WTC11 (cell line): ENCODE measurements at regions not wholly inside any gene's neighbourhood (a gene's known extent, or its start where the extent isn't known, plus 50 kb on each side); places are given as distances from the start of the nearest gene placed in this dataset.

Experiments used
- ATAC-seq: fragments of 200-7000 bp; cut with Tn5 transposase; 2 replicates; pipeline ENCODE4 v1.10.0; 2021; ENCODE audit warnings: mild to moderate bottlenecking, moderate library complexity
- CTCF ChIA-PET: fragments of 300-600 bp; sonication (Branson Sonifier 250); formaldehyde crosslinking; loops from one replicate; lab custom pipeline; 2021; ENCODE audit warnings: antibody characterized with exemption; lab: Charles Lee
- POLR2A ChIA-PET: fragments of 350-600 bp; sonication (Branson Sonifier 250); formaldehyde crosslinking; loops from one replicate; lab custom pipeline; 2021; ENCODE audit warnings: antibody characterized with exemption; lab: Charles Lee
- DNase-seq: peaks from one replicate; pipeline ENCODE4 v3.0.0; 2021; ENCODE audit warnings: low spot score
- H3K27ac Mint-ChIP-seq: 2 replicates; pipeline ENCODE4 v1.8.0; 2021; ENCODE audit warnings: mixed read lengths
- H3K27me3 Mint-ChIP-seq: 2 replicates; pipeline ENCODE4 v1.8.0; 2021; ENCODE audit warnings: low read depth, mild to moderate bottlenecking, moderate library complexity, mixed read lengths
- H3K36me3 Mint-ChIP-seq: 2 replicates; pipeline ENCODE4 v1.8.0; 2021; ENCODE audit warnings: mixed read lengths
- H3K4me1 Mint-ChIP-seq: 2 replicates; pipeline ENCODE4 v1.8.0; 2022; ENCODE audit warnings: mixed read lengths
- H3K4me3 Mint-ChIP-seq: 2 replicates; pipeline ENCODE4 v1.8.0; 2021; ENCODE audit warnings: mild to moderate bottlenecking, moderate library complexity, mixed read lengths
- H3K9me3 Mint-ChIP-seq: 2 replicates; pipeline ENCODE4 v1.8.0; 2021; ENCODE audit warnings: mixed read lengths
- ATF1 ChIP-seq: sonication (generic); formaldehyde crosslinking; IDR thresholded peaks from 2 replicates; pipeline ENCODE4 v1.8.1; 2023; ENCODE audit warnings: mild to moderate bottlenecking, moderate library complexity, missing genetic modification reagents
- ATF3 ChIP-seq: sonication (generic); formaldehyde crosslinking; conservative IDR thresholded peaks from 2 replicates; pipeline ENCODE4 v1.8.1; 2022; ENCODE audit warnings: mild to moderate bottlenecking, missing genetic modification reagents
- ELF4 ChIP-seq: sonication (generic); formaldehyde crosslinking; IDR thresholded peaks from 2 replicates; pipeline ENCODE4 v1.8.1; 2022; ENCODE audit warnings: low read depth, mild to moderate bottlenecking, moderate library complexity, missing genetic modification reagents
- ETV6 ChIP-seq: sonication (generic); formaldehyde crosslinking; IDR thresholded peaks from 2 replicates; pipeline ENCODE4 v1.8.1; 2022; ENCODE audit warnings: mild to moderate bottlenecking, missing genetic modification reagents
- FOXP4 ChIP-seq: sonication (generic); formaldehyde crosslinking; IDR thresholded peaks from 2 replicates; pipeline ENCODE4 v1.8.0; 2022; ENCODE audit warnings: mild to moderate bottlenecking, missing genetic modification reagents
- GABPB1 ChIP-seq: sonication (generic); formaldehyde crosslinking; IDR thresholded peaks from 2 replicates; pipeline ENCODE4 v1.8.1; 2023; ENCODE audit warnings: mild to moderate bottlenecking, missing genetic modification reagents
- IRF2 ChIP-seq: sonication (generic); formaldehyde crosslinking; IDR thresholded peaks from 2 replicates; pipeline ENCODE4 v1.8.0; 2022; ENCODE audit warnings: low read depth, missing genetic modification reagents, borderline replicate concordance
- JAZF1 ChIP-seq: fragments of 250-450 bp; sonication (Bioruptor Pico); IDR thresholded peaks from 2 replicates; pipeline ENCODE4 v1.9.0; 2021; ENCODE audit warnings: moderate library complexity, mild to moderate bottlenecking, inconsistent platforms
- KAT7 ChIP-seq: sonication (generic); formaldehyde crosslinking; IDR thresholded peaks from 2 replicates; pipeline ENCODE4 v1.8.1; 2023; ENCODE audit warnings: missing genetic modification reagents, mild to moderate bottlenecking, borderline replicate concordance
- MXD4 ChIP-seq: fragments of 250-450 bp; sonication (Bioruptor Pico); IDR thresholded peaks from 2 replicates; pipeline ENCODE4 v1.8.0; 2021; ENCODE audit warnings: mild to moderate bottlenecking, moderate library complexity, borderline replicate concordance
- MYBL2 ChIP-seq: sonication (generic); formaldehyde crosslinking; IDR thresholded peaks from 2 replicates; pipeline ENCODE4 v1.8.1; 2023; ENCODE audit warnings: mild to moderate bottlenecking, moderate library complexity, missing genetic modification reagents
- PRDM15 ChIP-seq: sonication (generic); formaldehyde crosslinking; IDR thresholded peaks from 2 replicates; pipeline ENCODE4 v1.8.0; 2022; ENCODE audit warnings: missing genetic modification reagents
- TEAD1 ChIP-seq: sonication (generic); formaldehyde crosslinking; IDR thresholded peaks from 2 replicates; pipeline ENCODE4 v1.8.0; 2022; ENCODE audit warnings: mild to moderate bottlenecking, missing genetic modification reagents
- TP53 ChIP-seq: sonication (generic); formaldehyde crosslinking; IDR thresholded peaks from 2 replicates; pipeline ENCODE4 v1.8.1; 2023; ENCODE audit warnings: mild to moderate bottlenecking, missing genetic modification reagents
- ZNF512 ChIP-seq: sonication (generic); formaldehyde crosslinking; IDR thresholded peaks from 2 replicates; pipeline ENCODE4 v1.8.1; 2022; ENCODE audit warnings: missing genetic modification reagents, borderline replicate concordance
- TF ChIP-seq, protein P1 (sequence below): sonication (generic); formaldehyde crosslinking; IDR thresholded peaks from 2 replicates; pipeline ENCODE4 v1.8.0; 2022; ENCODE audit warnings: mild to moderate bottlenecking, missing genetic modification reagents
- TF ChIP-seq, protein P2 (sequence below): sonication (generic); formaldehyde crosslinking; IDR thresholded peaks from 2 replicates; pipeline ENCODE4 v1.8.1; 2023; ENCODE audit warnings: mild to moderate bottlenecking, missing genetic modification reagents
- TF ChIP-seq, protein P3 (sequence below): sonication (generic); formaldehyde crosslinking; IDR thresholded peaks from 2 replicates; pipeline ENCODE4 v1.8.1; 2022; ENCODE audit warnings: low read depth, mild to moderate bottlenecking, moderate library complexity, missing genetic modification reagents, borderline replicate concordance

DNA sequence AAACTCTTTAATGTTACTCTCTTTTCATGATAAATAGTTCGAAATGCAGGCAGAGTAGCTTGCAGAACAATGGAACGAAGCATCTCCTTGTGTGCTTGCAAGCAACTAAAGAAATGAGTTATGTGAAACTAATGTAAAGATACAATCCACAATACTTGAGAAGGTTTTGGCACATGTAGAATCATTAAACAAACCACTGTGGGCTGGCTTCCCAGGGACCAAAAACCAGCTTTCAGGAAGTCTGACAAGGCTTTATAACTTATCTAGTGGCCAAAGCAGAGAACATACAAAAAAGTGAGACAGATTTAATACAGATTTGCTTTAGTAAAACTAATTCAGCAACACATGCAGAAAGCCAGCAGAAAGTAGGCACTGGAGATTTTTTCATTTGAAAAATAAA is 1673.8 kb upstream of the AGA start (continued):
- TF ChIP-seq ATF3 (no peak), MYBL2 (CRISPR knock-in tag) (no peak)

GRCh38 chr4:179116581-179116980 is 1674.3 kb upstream of the AGA start:
- CTCF ChIA-PET, result no interaction called here
- TF ChIP-seq, protein P1, sequence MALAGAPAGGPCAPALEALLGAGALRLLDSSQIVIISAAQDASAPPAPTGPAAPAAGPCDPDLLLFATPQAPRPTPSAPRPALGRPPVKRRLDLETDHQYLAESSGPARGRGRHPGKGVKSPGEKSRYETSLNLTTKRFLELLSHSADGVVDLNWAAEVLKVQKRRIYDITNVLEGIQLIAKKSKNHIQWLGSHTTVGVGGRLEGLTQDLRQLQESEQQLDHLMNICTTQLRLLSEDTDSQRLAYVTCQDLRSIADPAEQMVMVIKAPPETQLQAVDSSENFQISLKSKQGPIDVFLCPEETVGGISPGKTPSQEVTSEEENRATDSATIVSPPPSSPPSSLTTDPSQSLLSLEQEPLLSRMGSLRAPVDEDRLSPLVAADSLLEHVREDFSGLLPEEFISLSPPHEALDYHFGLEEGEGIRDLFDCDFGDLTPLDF (CRISPR knock-in tag), result no peak
- TF ChIP-seq KAT7 (CRISPR knock-in tag), result no peak
- no peak for TF ChIP-seq TP53 (CRISPR knock-in tag)
- TF ChIP-seq ZNF512 (CRISPR knock-in tag), result no peak
- TF ChIP-seq, protein P2, sequence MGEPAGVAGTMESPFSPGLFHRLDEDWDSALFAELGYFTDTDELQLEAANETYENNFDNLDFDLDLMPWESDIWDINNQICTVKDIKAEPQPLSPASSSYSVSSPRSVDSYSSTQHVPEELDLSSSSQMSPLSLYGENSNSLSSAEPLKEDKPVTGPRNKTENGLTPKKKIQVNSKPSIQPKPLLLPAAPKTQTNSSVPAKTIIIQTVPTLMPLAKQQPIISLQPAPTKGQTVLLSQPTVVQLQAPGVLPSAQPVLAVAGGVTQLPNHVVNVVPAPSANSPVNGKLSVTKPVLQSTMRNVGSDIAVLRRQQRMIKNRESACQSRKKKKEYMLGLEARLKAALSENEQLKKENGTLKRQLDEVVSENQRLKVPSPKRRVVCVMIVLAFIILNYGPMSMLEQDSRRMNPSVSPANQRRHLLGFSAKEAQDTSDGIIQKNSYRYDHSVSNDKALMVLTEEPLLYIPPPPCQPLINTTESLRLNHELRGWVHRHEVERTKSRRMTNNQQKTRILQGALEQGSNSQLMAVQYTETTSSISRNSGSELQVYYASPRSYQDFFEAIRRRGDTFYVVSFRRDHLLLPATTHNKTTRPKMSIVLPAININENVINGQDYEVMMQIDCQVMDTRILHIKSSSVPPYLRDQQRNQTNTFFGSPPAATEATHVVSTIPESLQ (CRISPR knock-in tag), result no peak
- TF ChIP-seq, protein P3, sequence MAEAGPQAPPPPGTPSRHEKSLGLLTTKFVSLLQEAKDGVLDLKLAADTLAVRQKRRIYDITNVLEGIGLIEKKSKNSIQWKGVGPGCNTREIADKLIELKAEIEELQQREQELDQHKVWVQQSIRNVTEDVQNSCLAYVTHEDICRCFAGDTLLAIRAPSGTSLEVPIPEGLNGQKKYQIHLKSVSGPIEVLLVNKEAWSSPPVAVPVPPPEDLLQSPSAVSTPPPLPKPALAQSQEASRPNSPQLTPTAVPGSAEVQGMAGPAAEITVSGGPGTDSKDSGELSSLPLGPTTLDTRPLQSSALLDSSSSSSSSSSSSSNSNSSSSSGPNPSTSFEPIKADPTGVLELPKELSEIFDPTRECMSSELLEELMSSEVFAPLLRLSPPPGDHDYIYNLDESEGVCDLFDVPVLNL (CRISPR knock-in tag), result no peak
- no peak for TF ChIP-seq MXD4 (CRISPR knock-in tag)
- no peak for TF ChIP-seq ATF1 (CRISPR knock-in tag)
- no peak for TF ChIP-seq PRDM15
- no peak for TF ChIP-seq IRF2
- TF ChIP-seq TEAD1, result no peak
- TF ChIP-seq FOXP4, result no peak
- no peak for TF ChIP-seq ELF4 (CRISPR knock-in tag)
- TF ChIP-seq ETV6 (CRISPR knock-in tag), result no peak
- no peak for TF ChIP-seq GABPB1 (CRISPR knock-in tag)
- no peak for TF ChIP-seq JAZF1
- peaks cover 22% of the 10 kb centered on the region for H3K4me1 Mint-ChIP-seq
- H3K27me3 Mint-ChIP-seq, result no peaks in the 10 kb centered on the region
- no peak for ATAC-seq
- no peak for DNase-seq
- no peaks in the 10 kb centered on the region for H3K36me3 Mint-ChIP-seq
- POLR2A ChIA-PET, result no interaction called here
- H3K9me3 Mint-ChIP-seq, result no peaks in the 10 kb centered on the region
- no peak overlapping the region for H3K4me3 Mint-ChIP-seq
- 0 out of 2 replicates have a peak overlapping the region, but pooled peaks have one; percentile 6 for H3K27ac Mint-ChIP-seq
